IPS-NIHi11 (cell line): ENCODE measurements at regions not wholly inside any gene's neighbourhood (a gene's known extent, or its start where the extent isn't known, plus 50 kb on each side); places are given as distances from the start of the nearest gene placed in this dataset.

Experiments
- DNase-seq: peaks from one replicate; pipeline ENCODE4 v3.0.0; 2012; ENCODE audit warnings: mixed read lengths, low spot score

DNA sequence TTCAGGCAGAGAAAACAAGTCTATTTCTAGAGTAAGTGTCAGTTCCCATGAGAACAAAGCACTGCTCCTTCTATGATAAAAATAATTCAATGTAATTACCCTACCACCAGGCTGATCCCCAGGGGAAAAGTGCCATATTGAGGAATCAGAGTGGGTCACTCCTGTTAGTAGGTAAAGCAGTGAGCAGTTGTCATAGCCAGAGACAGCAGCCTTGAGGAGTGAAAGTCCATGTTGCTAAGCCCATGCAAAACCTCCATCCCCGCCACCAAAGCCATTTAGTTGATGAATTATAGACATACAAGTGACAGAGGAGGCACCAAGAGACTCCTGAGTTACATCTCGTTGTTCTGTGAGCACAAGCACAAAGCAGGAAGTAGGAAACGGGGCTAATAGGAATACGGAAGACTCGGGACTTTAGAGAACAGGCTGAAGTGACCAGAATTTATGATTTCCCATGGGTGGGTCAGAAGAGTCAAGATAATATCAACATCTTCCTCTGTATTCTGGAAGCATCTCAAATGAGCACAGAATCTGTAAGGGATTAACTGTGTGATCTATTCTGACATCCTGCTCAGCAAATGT, 197.9 kb downstream of the MAFB start:
- no peak for DNase-seq

- no peak for DNase-seq
These were observed 199.2 kb downstream of the MAFB start for GRCh38 chr20:40489886-40490285.

DNA sequence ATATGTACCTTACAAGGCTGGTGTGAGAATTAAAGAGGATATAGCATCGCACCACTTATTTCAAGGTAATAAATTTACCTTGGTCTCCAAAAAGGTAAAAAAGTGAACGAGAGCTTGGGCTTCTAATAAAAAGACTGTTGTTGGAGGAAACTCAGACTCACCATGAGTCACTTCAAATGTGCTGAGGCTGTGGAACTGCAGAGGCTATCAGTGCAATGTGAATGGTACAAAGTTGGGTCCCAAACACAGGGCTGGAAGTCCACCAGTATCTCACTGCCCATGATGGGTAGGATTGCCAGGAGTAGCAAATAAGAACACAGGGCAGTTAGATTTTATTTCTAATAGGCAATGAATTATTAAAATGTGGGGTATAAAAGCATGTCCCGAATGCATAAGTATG, 200.6 kb downstream of the MAFB start:
- no peak for DNase-seq

DNA sequence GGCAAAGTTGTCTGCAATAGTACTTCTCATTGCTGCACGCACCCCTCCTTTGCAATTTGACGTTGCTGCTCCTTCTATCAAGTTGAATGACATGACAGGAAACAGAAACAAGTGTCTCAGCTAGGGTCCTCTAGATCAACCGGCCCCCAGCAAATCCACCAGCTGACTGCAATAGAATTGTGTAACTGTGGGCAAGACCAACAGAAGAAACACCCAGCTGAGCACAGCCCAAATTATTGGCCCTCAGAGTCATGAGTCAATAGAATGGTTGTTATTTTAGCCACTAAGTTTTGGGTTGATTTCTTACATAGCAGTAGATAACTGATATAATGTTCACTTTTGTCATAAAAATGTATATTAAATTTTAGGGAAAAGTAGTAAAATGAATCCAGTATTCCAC, 202.7 kb downstream of the MAFB start:
- no peak for DNase-seq

GRCh38 chr20:40481743-40482458, 207.1 kb downstream of the MAFB start:
- no peak for DNase-seq

GRCh38 chr20:40481337-40481736, 207.7 kb downstream of the MAFB start:
- no peak for DNase-seq

- no peak for DNase-seq
These were observed 211.2 kb downstream of the MAFB start for GRCh38 chr20:40477805-40478204.

- DNase-seq: no peak
These were observed 212.6 kb downstream of the MAFB start for GRCh38 chr20:40476461-40476860.

GRCh38 chr20:40472905-40473304, 216.1 kb downstream of the MAFB start:
- DNase-seq: no peak

DNA sequence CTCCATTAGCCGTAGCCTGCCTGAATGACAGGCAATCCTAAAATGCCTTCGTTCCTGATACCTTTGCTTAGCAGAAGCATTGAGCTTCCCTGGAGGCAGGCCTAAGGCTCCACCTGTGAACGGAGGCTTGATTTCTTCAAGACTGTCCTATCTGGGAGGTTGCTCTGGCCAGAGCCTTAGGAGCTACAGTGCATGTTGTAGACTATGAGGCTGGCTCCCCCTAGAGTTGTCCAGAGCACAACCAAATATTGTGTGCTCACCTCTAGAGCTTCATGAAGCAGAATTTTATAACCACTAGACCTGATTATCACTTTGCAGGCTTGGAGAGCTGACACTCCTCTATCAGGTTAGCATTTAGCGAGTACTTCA, 217.8 kb downstream of the MAFB start:
- DNase-seq: peak; percentile 51

GRCh38 chr20:40470445-40471260, 218.4 kb downstream of the MAFB start:
- DNase-seq: no peak

DNA sequence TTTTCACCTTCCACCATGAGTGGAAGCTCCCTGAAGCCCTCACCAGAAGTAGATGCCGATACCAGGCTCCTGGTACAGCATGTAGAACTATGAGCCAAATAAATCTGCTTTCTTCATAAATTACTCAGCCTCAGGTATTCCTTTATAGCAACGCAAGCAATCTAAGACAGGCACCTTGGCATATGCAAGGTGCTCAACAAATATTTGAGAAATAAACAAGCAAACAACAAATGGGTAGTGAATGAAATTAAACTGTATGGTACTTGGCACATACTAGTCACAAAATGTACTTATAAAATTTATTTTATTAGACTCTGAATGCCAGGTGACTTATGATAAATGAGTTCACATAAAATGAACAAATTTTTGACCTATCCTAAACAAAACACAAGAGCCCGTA, 220.3 kb downstream of the MAFB start:
- no peak for DNase-seq

GRCh38 chr20:40467703-40468411, 221.2 kb downstream of the MAFB start:
- DNase-seq: no peak

- no peak for DNase-seq
These were observed 222.0 kb downstream of the MAFB start for GRCh38 chr20:40467067-40467466.

DNA sequence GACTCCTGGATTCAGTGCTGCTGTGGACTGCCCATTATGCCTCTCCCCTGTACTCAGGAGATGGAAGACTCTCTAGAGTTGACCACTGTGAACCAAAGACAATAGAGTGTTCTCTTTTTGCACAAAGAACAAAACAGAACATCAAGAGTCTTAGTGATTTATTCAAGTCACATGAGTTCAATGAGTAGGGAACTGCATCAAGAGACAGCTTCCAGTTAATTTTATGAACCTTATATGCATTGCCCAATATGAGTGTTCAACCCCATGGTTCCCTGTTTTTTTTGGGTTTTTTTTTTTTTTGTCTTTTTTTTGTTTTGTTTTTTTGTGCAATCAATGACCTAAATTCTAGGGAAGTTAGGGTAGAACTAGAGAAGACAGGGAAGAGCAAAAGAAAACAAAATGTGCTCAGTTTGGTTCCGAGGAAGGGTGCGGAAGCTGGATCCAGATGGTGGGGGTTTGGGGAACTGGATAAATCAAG, 224.3 kb downstream of the MAFB start:
- no peak for DNase-seq

- DNase-seq: no peak
These were observed 225.9 kb downstream of the MAFB start for GRCh38 chr20:40463171-40463570.

DNA sequence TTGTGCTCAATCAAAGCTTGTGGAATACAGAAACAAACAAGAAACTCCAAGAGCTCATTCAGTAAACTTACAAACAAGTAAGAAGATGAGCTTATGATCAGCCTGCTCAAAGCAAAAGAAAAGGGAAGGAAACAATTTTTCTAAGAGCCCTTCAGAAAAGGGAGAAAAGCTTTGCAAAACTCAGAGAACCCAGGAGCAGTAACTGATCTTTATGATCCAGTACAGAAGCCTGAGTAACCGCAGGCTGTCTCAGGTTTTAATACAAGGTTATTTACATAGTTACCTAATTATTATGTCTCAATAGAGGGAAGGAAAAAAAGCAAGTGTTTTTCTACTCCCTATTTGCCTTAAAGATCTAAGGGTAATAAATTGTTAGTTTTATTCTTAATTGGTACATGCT, 226.5 kb downstream of the MAFB start:
- no peak for DNase-seq

DNA sequence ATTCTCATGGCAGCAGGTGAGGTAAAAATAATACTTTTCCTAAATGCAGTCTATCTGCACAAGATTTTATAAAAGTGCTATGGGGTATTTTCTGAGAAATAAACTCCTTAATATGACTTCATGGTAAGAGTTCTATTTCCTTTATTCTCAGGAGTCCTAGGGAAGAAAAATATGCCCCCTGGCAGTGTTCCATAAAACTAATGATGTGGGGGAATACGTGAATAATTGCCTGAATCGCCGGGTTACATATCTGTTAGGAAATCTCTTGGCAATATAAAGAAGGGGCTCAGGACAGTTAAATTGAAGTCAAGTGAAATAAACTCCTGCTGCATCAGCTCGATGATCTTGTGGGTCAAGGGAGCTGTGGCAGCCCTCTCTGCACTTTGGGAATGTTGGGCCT, 229.7 kb downstream of the MAFB start:
- no peak for DNase-seq

GRCh38 chr20:40457404-40457803, 231.6 kb downstream of the MAFB start:
- DNase-seq: no peak

DNA sequence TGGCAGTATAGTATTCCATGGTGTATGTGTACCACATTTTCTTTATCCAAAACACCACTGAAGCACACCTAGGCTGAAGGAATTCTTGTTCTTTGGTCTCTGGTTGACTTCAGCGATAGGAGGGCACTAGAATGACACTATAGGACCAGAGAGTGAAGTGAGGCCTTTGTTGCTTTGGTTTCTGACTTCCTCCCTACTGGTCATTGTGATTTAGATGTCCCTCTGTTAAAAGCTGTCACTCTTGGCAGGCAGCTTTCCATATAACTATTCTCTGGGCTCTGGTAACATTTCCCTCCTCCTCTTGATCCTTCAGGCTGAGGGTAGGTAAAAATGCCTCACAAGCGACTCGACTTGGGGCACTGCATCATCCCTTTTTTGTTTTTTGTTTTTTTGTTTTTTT, 236.3 kb downstream of the MAFB start:
- peak; percentile 23 for DNase-seq

- DNase-seq: no peak
These were observed 237.5 kb downstream of the MAFB start for GRCh38 chr20:40451552-40451951.

- DNase-seq: no peak
These were observed 238.9 kb downstream of the MAFB start for GRCh38 chr20:40449974-40450616.
